ENCODE measurements at regions not wholly inside any gene's neighbourhood (a gene's known extent, or its start where the extent isn't known, plus 50 kb on each side); places are given as distances from the start of the nearest gene placed in this dataset.

DNA sequence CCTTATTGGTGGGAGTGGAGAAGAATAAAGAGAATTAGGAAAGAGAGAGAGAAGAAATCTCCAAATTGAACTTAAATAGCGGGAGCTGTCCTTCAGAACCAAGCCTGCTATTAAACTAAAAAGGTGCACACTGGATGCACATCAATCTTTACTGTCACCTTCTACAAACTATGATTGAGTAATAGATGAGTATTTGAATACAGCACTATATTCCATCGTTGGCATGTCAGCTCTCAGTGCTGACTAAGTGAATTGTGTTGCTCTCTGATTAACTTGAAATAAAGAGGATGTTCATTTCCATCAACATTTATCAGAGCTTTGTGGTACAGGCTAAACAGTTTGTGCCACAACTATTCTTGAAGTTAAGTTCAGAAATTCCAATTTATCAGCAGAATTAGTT, 143.7 kb upstream of the PABPC4L start:
- no peak for TF ChIP-seq FOS (IDR thresholded peaks at IDR 0.05; ENCODE audit: borderline replicate concordance, insufficient read depth, low read length)
- TF ChIP-seq, protein P1, sequence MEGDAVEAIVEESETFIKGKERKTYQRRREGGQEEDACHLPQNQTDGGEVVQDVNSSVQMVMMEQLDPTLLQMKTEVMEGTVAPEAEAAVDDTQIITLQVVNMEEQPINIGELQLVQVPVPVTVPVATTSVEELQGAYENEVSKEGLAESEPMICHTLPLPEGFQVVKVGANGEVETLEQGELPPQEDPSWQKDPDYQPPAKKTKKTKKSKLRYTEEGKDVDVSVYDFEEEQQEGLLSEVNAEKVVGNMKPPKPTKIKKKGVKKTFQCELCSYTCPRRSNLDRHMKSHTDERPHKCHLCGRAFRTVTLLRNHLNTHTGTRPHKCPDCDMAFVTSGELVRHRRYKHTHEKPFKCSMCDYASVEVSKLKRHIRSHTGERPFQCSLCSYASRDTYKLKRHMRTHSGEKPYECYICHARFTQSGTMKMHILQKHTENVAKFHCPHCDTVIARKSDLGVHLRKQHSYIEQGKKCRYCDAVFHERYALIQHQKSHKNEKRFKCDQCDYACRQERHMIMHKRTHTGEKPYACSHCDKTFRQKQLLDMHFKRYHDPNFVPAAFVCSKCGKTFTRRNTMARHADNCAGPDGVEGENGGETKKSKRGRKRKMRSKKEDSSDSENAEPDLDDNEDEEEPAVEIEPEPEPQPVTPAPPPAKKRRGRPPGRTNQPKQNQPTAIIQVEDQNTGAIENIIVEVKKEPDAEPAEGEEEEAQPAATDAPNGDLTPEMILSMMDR (IDR thresholded peaks at IDR 0.05; ENCODE audit: extremely low read depth in 1 of 2, insufficient read depth in 1 of 2, low read depth in 1 of 2, low read length in 2 of 2) = no peak
- TF ChIP-seq JUN (IDR thresholded peaks at IDR 0.05; ENCODE audit: borderline replicate concordance, insufficient read depth, insufficient read length, low read depth) = no peak
- TF ChIP-seq, protein P2, sequence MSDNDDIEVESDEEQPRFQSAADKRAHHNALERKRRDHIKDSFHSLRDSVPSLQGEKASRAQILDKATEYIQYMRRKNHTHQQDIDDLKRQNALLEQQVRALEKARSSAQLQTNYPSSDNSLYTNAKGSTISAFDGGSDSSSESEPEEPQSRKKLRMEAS (IDR thresholded peaks at IDR 0.05; ENCODE audit: insufficient read depth, insufficient read length) = no peak
- TF ChIP-seq POLR2A (IDR thresholded peaks at IDR 0.05; ENCODE audit: low read depth, low read length) = no peak
- TF ChIP-seq POLR2AphosphoS5 (IDR thresholded peaks at IDR 0.05; ENCODE audit: insufficient read depth, low read depth, low read length) = no peak
- TF ChIP-seq EZH2 (IDR thresholded peaks at IDR 0.05; ENCODE audit: borderline replicate concordance, low read depth, low read length, severe bottlenecking) = no peak
- TF ChIP-seq GATA2 (IDR thresholded peaks at IDR 0.05; ENCODE audit: insufficient read depth, insufficient read length, low read depth, low read length) = no peak
